ENCODE measurements at regions not wholly inside any gene's neighbourhood (a gene's known extent, or its start where the extent isn't known, plus 50 kb on each side); places are given as distances from the start of the nearest gene placed in this dataset.

DNA sequence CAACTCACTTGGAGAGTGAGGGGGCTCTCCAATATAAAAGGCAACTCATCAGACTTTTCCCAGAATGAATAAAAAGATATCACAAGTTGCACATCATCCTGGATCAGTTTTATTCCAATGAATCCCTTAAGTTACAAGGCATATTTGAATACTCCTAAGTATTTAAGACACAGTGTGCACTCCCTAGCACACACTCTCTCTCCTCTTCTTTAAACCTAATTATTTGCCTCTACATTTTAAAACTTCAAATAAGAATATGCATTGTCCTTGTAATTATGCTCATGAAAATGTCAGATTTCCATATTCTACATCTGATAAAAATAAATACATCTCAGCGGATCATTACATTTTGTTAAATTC, 273.6 kb downstream of the ADGB start:
- TF ChIP-seq, protein P1, sequence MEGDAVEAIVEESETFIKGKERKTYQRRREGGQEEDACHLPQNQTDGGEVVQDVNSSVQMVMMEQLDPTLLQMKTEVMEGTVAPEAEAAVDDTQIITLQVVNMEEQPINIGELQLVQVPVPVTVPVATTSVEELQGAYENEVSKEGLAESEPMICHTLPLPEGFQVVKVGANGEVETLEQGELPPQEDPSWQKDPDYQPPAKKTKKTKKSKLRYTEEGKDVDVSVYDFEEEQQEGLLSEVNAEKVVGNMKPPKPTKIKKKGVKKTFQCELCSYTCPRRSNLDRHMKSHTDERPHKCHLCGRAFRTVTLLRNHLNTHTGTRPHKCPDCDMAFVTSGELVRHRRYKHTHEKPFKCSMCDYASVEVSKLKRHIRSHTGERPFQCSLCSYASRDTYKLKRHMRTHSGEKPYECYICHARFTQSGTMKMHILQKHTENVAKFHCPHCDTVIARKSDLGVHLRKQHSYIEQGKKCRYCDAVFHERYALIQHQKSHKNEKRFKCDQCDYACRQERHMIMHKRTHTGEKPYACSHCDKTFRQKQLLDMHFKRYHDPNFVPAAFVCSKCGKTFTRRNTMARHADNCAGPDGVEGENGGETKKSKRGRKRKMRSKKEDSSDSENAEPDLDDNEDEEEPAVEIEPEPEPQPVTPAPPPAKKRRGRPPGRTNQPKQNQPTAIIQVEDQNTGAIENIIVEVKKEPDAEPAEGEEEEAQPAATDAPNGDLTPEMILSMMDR (conservative IDR thresholded peaks at IDR 0.05 in 1 of 2, IDR thresholded peaks at IDR 0.05 in 1 of 2; ENCODE audit: extremely low read depth in 1 of 2, insufficient read depth in 1 of 2, low read depth in 1 of 2, low read length in 2 of 2), result no peak
- no peak for TF ChIP-seq EZH2 (IDR thresholded peaks at IDR 0.05; ENCODE audit: borderline replicate concordance, low read length)
